Epithelial cell of proximal tubule (primary cell): ENCODE measurements at regions not wholly inside any gene's neighbourhood (a gene's known extent, or its start where the extent isn't known, plus 50 kb on each side); places are given as distances from the start of the nearest gene placed in this dataset.

Experiments used
- DNase-seq: peaks from one replicate; pipeline ENCODE4 v3.0.0-alpha.2; 2011; ENCODE audit warnings: low read depth
- H3K4me3 ChIP-seq: 2 replicates; pipeline ENCODE4 v1.5.1; 2011; ENCODE audit warnings: low read depth, mild to moderate bottlenecking, low read length
- CTCF ChIP-seq: conservative IDR thresholded peaks from 2 replicates; pipeline ENCODE4 v1.5.1; 2012; ENCODE audit warnings: low read depth, mild to moderate bottlenecking, low read length

GRCh38 chr16:87163637-87164036, 153.6 kb downstream of the C16orf95 start:
- DNase-seq, result no peak
- TF ChIP-seq CTCF, result no peak
- H3K4me3 ChIP-seq, result no peak overlapping the region

- TF ChIP-seq CTCF, result no peak
- no peak overlapping the region for H3K4me3 ChIP-seq
- DNase-seq, result no peak
These were observed 152.0 kb downstream of the C16orf95 start for GRCh38 chr16:87165151-87165550.

- H3K4me3 ChIP-seq, result no peak overlapping the region
- TF ChIP-seq CTCF, result no peak
- no peak for DNase-seq
These were observed 151.3 kb downstream of the C16orf95 start for GRCh38 chr16:87165885-87166284.

GRCh38 chr16:87166321-87166720, 150.9 kb downstream of the C16orf95 start:
- H3K4me3 ChIP-seq, result no peak overlapping the region
- no peak for TF ChIP-seq CTCF
- no peak for DNase-seq

GRCh38 chr16:87166934-87167333, 150.3 kb downstream of the C16orf95 start:
- no peak overlapping the region for H3K4me3 ChIP-seq
- DNase-seq, result no peak
- no peak for TF ChIP-seq CTCF

GRCh38 chr16:87169509-87169995, 147.6 kb downstream of the C16orf95 start:
- DNase-seq, result no peak
- TF ChIP-seq CTCF, result no peak
- H3K4me3 ChIP-seq, result no peak overlapping the region

- DNase-seq, result no peak
- TF ChIP-seq CTCF, result no peak
These were observed 146.9 kb downstream of the C16orf95 start for GRCh38 chr16:87170310-87170709.

More at GRCh38 chr16:87170310-87170709, 146.9 kb downstream of the C16orf95 start:
- no peak overlapping the region for H3K4me3 ChIP-seq
